ENCODE measurements at regions not wholly inside any gene's neighbourhood (a gene's known extent, or its start where the extent isn't known, plus 50 kb on each side); places are given as distances from the start of the nearest gene placed in this dataset.

DNA sequence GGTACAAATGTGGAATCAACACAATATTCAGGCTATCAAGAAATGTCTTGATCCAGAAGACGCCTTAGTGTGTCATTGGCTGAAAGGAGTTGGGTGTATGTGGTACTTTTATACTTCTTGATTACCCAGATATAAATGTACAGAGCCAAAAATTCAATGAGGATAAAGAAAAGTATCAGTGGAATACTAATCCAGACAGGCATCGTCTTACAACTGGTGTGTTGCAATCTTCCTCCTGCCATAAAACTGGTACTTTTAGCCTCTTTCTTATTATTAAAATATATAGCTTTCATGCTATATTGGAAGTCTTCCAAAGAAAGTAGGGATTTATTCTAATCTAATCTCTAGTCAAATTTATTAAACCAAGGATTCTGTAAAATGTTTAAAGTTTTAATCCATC, 388.6 kb upstream of the MIR17HG start:
- no peak overlapping the region for H2BK20ac ChIP-seq (ENCODE audit: low read depth, low read length)
- no peak overlapping the region for H3K23ac ChIP-seq (ENCODE audit: low read depth, low read length)
- TF ChIP-seq MAZ (IDR thresholded peaks at IDR 0.05; ENCODE audit: borderline replicate concordance, low read depth, low read length): no peak
- no peak for TF ChIP-seq RCOR1 (IDR thresholded peaks at IDR 0.05; ENCODE audit: insufficient replicate concordance, low read length)
- no peak for TF ChIP-seq CHD1 (IDR thresholded peaks at IDR 0.05; ENCODE audit: low read depth, low read length)
- no peak for TF ChIP-seq RAD21 (IDR thresholded peaks at IDR 0.05; ENCODE audit: low read length)
- TF ChIP-seq POLR2A (IDR thresholded peaks at IDR 0.05; ENCODE audit: low read depth, low read length): no peak
- no peak for TF ChIP-seq RFX5 (IDR thresholded peaks at IDR 0.05; ENCODE audit: low read depth, low read length)
- TF ChIP-seq MAFK (IDR thresholded peaks at IDR 0.05; ENCODE audit: low read depth, low read length): no peak
- TF ChIP-seq, protein P1, sequence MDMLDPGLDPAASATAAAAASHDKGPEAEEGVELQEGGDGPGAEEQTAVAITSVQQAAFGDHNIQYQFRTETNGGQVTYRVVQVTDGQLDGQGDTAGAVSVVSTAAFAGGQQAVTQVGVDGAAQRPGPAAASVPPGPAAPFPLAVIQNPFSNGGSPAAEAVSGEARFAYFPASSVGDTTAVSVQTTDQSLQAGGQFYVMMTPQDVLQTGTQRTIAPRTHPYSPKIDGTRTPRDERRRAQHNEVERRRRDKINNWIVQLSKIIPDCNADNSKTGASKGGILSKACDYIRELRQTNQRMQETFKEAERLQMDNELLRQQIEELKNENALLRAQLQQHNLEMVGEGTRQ (IDR thresholded peaks at IDR 0.05; ENCODE audit: low read depth, low read length): no peak
- no peak for TF ChIP-seq MXI1 (IDR thresholded peaks at IDR 0.05; ENCODE audit: borderline replicate concordance, low read depth, low read length)
- TF ChIP-seq ELK1 (IDR thresholded peaks at IDR 0.05; ENCODE audit: borderline replicate concordance, low read depth, low read length): no peak
- TF ChIP-seq NFE2L2 (IDR thresholded peaks at IDR 0.05; ENCODE audit: low read depth, low read length): no peak
- TF ChIP-seq SMC3 (IDR thresholded peaks at IDR 0.05; ENCODE audit: low read depth, low read length): no peak
- no peak for TF ChIP-seq BHLHE40 (IDR thresholded peaks at IDR 0.05; ENCODE audit: low read depth, low read length)
- no peak for TF ChIP-seq CTCF (conservative IDR thresholded peaks at IDR 0.05; ENCODE audit: low read depth, low read length)
- no peak overlapping the region for H4K91ac ChIP-seq (ENCODE audit: insufficient read depth, low read depth, low read length)
- H3K4me1 ChIP-seq (ENCODE audit: control insufficient read depth, insufficient read depth, low read length): no peaks in the 10 kb centered on the region
- no peak overlapping the region for H3K9ac ChIP-seq (ENCODE audit: low read depth, low read length)
- intact Hi-C loops (cut with micrococcal nuclease) (no loop called here), dilution Hi-C loops (cut with HindIII; ENCODE audit: low sequenced_read_pairs, unreplicated experiment) (no loop called here), in situ Hi-C loops (cut with MboI; ENCODE audit: low sequenced_read_pairs) (no loop called here)
- H3K4me2 ChIP-seq (ENCODE audit: low read depth, low read length): no peak overlapping the region
- H4K20me1 ChIP-seq (ENCODE audit: insufficient read depth, low read length): no peaks in the 10 kb centered on the region
- no peaks in the 10 kb centered on the region for H3K36me3 ChIP-seq (ENCODE audit: control insufficient read depth, insufficient read depth, low read length)
- no peak overlapping the region for H3K4me3 ChIP-seq (ENCODE audit: insufficient read depth, low read depth, low read length)
- H4K8ac ChIP-seq (ENCODE audit: low read depth in 2 of 2, low read length in 2 of 2): no peak overlapping the region
- no peak overlapping the region for H2AFZ ChIP-seq (replicated peaks; ENCODE audit: low read length, poor library complexity)
- H3K79me1 ChIP-seq (ENCODE audit: low read depth in 1 of 2, low read length in 2 of 2): no peaks in the 10 kb centered on the region
- no peak overlapping the region for H4K5ac ChIP-seq (ENCODE audit: low read depth, low read length)
- no peak overlapping the region for H3K14ac ChIP-seq (replicated peaks; ENCODE audit: low read depth, low read length)
- ChIA-PET POLR2A (ENCODE audit: unreplicated experiment) (no interaction called here), CTCF (no interaction called here)
- H3K9me3 ChIP-seq (ENCODE audit: control insufficient read depth, insufficient read depth, low read length): no peaks in the 10 kb centered on the region; the same call in 1 of the 2 replicates
- H3K27me3 ChIP-seq (ENCODE audit: control insufficient read depth, insufficient read depth, low read length): no peaks in the 10 kb centered on the region
- no peak overlapping the region for H2BK15ac ChIP-seq (ENCODE audit: low read depth, low read length)
- H3K9me1 ChIP-seq (ENCODE audit: insufficient read depth, low read length): no peaks in the 10 kb centered on the region
- DNase-seq (no peak), ATAC-seq (ENCODE audit: low read depth) (no peak)
- H3K56ac ChIP-seq (ENCODE audit: extremely low read depth, insufficient read depth, low read length): no peak overlapping the region
- H2BK5ac ChIP-seq (ENCODE audit: low read depth, low read length, poor library complexity, severe bottlenecking): no peak overlapping the region
- no peak overlapping the region for H2BK120ac ChIP-seq (ENCODE audit: low read depth, low read length)
- WGBS, 2 experiments (ENCODE audit: extremely low coverage in 2 of 2, insufficient read length in 1 of 2): no CpG with 5 or more reads among the region's 2 CpGs
- no peak overlapping the region for H2AK9ac ChIP-seq (replicated peaks; ENCODE audit: low read depth, low read length, poor library complexity)
- BruUV-seq (replicated peaks): no TSS peak
- no peak overlapping the region for H3K18ac ChIP-seq (ENCODE audit: low read depth, low read length)
- H2AK5ac ChIP-seq (ENCODE audit: low read depth, low read length): no peak overlapping the region
- no peak overlapping the region for H3K27ac ChIP-seq (ENCODE audit: insufficient read depth, low read length)
- H3K4ac ChIP-seq (ENCODE audit: low read depth, low read length): no peak overlapping the region

Data from IMR-90 (cell line).